Left ventricle myocardium inferior (tissue), 1 donor: ENCODE measurements at regions not wholly inside any gene's neighbourhood (a gene's known extent, or its start where the extent isn't known, plus 50 kb on each side); places are given as distances from the start of the nearest gene placed in this dataset.
A peak's percentile ranks its signal among the peaks of the same experiment; 100 is the strongest.

Source experiments
- DNase-seq: peaks from one replicate; pipeline ENCODE4 v3.0.0-alpha.2; 2020
- H3K27ac ChIP-seq: fragments of 200-600 bp; replicated peaks from 2 replicates; pipeline ENCODE4 v1.8.0; 2021
- H3K27me3 ChIP-seq: fragments of 200-600 bp; 2 replicates; pipeline ENCODE4 v1.8.0; 2021; ENCODE audit warnings: low read depth
- H3K36me3 ChIP-seq: fragments of 200-600 bp; 2 replicates; pipeline ENCODE4 v1.8.0; 2021
- H3K4me1 ChIP-seq: fragments of 200-600 bp; 2 replicates; pipeline ENCODE4 v1.8.0; 2021
- H3K4me3 ChIP-seq: fragments of 200-600 bp; 2 replicates; pipeline ENCODE4 v1.8.0; 2021; ENCODE audit warnings: mild to moderate bottlenecking, moderate library complexity
- H3K9me3 ChIP-seq: fragments of 200-600 bp; replicated peaks from 2 replicates; pipeline ENCODE4 v1.8.0; 2021
- CTCF ChIP-seq: fragments of 200-600 bp; IDR thresholded peaks from 2 replicates; pipeline ENCODE4 v1.8.0; 2021; ENCODE audit warnings: antibody characterized with exemption, mild to moderate bottlenecking, borderline replicate concordance
- intact Hi-C: fragments of 100-400 bp; cut with micrococcal nuclease; formaldehyde crosslinking; loops from one replicate; pipeline ENCODE4 v1.11.0; 2022
- donor health status: DM: no; HTN: yes; CAD: no; lungs with severe emphysema.

- Histone ChIP-seq H3K4me1 (peaks cover 74% of the 10 kb centered on the region), H3K27ac (peak overlapping the region; percentile 65)
- intact Hi-C loops, result loop anchor here (10.0 kb wide), 1 partner anchor 194 kb away; no protein-coding TSS in a partner anchor
Measured at GRCh38 chr1:232430467-232430866, 199.5 kb downstream of the SIPA1L2 start.

GRCh38 chr1:232428786-232429530 lies 201.0 kb downstream of the SIPA1L2 start:
- peaks cover 68% of the 10 kb centered on the region for H3K4me1 ChIP-seq
- H3K27ac ChIP-seq, result peak overlapping the region; percentile 65
- TF ChIP-seq CTCF, result no peak
- H3K27me3 ChIP-seq, result no peaks in the 10 kb centered on the region
- H3K36me3 ChIP-seq, result peaks cover 53% of the 10 kb centered on the region
- DNase-seq, result no peak
- intact Hi-C loops, result no loop called here
- H3K9me3 ChIP-seq, result no peaks in the 10 kb centered on the region
- H3K4me3 ChIP-seq, result no peak overlapping the region

More at GRCh38 chr1:232430467-232430866, 199.5 kb downstream of the SIPA1L2 start:
- Histone ChIP-seq H3K27me3 (no peaks in the 10 kb centered on the region), H3K4me3 (peak overlapping the region; percentile 34), H3K9me3 (no peaks in the 10 kb centered on the region), H3K36me3 (peaks cover 45% of the 10 kb centered on the region)
- TF ChIP-seq CTCF, result no peak
- DNase-seq, result no peak

GRCh38 chr1:232428036-232428645 lies 201.8 kb downstream of the SIPA1L2 start:
- DNase-seq, result no peak
- Histone ChIP-seq H3K27me3 (no peaks in the 10 kb centered on the region), H3K4me1 (peaks cover 68% of the 10 kb centered on the region), H3K4me3 (no peak overlapping the region), H3K36me3 (peaks cover 60% of the 10 kb centered on the region), H3K27ac (peak overlapping the region; percentile 65), H3K9me3 (no peaks in the 10 kb centered on the region)
- intact Hi-C loops, result no loop called here
- no peak for TF ChIP-seq CTCF

- Histone ChIP-seq H3K4me1 (peaks cover 56% of the 10 kb centered on the region), H3K27ac (peak overlapping the region; percentile 65), H3K9me3 (no peaks in the 10 kb centered on the region), H3K27me3 (no peaks in the 10 kb centered on the region), H3K4me3 (no peak overlapping the region), H3K36me3 (peaks cover 69% of the 10 kb centered on the region)
- intact Hi-C loops, result no loop called here
- DNase-seq, result no peak
- no peak for TF ChIP-seq CTCF
Measured at GRCh38 chr1:232426801-232427200, 203.1 kb downstream of the SIPA1L2 start.

GRCh38 chr1:232425421-232425820 lies 204.5 kb downstream of the SIPA1L2 start:
- Histone ChIP-seq H3K4me1 (peaks cover 42% of the 10 kb centered on the region), H3K36me3 (peaks cover 77% of the 10 kb centered on the region), H3K27ac (no peak overlapping the region), H3K27me3 (no peaks in the 10 kb centered on the region), H3K4me3 (no peak overlapping the region), H3K9me3 (no peaks in the 10 kb centered on the region)
- DNase-seq, result no peak
- intact Hi-C loops, result no loop called here
- TF ChIP-seq CTCF, result no peak
